HEK293T (cell line): ENCODE measurements at regions not wholly inside any gene's neighbourhood (a gene's known extent, or its start where the extent isn't known, plus 50 kb on each side); places are given as distances from the start of the nearest gene placed in this dataset.

Experiments used
- BHLHE40 ChIP-seq: fragments of 450-650 bp; IDR thresholded peaks from 2 replicates; pipeline ENCODE4 v1.6.1; 2016; ENCODE audit warnings: mild to moderate bottlenecking, moderate library complexity, borderline replicate concordance
- CTBP1 ChIP-seq: fragments of 450-650 bp; IDR thresholded peaks from 2 replicates; pipeline ENCODE4 v1.6.1; 2016; ENCODE audit warnings: borderline replicate concordance
- ELF4 ChIP-seq: fragments of 450-650 bp; IDR thresholded peaks from 2 replicates; pipeline ENCODE4 v1.6.1; 2017; ENCODE audit warnings: antibody characterized with exemption
- FOXA1 ChIP-seq: fragments of 450-650 bp; IDR thresholded peaks from 2 replicates; pipeline ENCODE4 v1.6.1; 2016; ENCODE audit warnings: mild to moderate bottlenecking
- HDGF ChIP-seq: fragments of 450-650 bp; IDR thresholded peaks from 2 replicates; pipeline ENCODE4 v1.6.1; 2017; ENCODE audit warnings: antibody characterized with exemption, borderline replicate concordance
- SUZ12 ChIP-seq: fragments of 450-650 bp; IDR thresholded peaks from 2 replicates; pipeline ENCODE4 v1.6.1; 2016; ENCODE audit warnings: mild to moderate bottlenecking
- TARDBP ChIP-seq: fragments of 450-650 bp; IDR thresholded peaks from 2 replicates; pipeline ENCODE4 v1.6.1; 2016
- ZNF384 ChIP-seq: fragments of 450-650 bp; IDR thresholded peaks from 2 replicates; pipeline ENCODE4 v1.6.1; 2016
- TF ChIP-seq, protein P1 (sequence below): fragments of 450-650 bp; IDR thresholded peaks from 2 replicates; pipeline ENCODE4 v1.6.1; 2016

DNA sequence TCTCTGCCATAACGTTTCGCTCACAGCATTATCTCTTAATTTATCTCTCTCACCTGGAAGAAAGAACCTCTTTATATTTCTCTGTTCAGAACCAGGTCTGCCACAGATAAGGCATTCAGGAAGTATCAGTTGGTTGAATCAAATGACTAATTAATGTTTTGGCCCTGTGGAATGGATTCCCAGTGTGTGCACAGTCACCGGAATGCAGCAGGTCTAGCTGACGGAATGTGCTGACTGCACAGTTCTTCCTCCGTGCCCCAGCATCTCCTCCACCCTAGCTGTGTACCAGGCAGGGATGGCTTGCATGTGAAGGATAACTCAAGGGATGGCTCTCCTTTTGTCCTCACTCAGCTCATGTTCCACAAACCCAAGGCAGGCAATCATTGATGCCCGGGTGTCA is 141.8 kb upstream of the MSX1 start:
- TF ChIP-seq CTBP1 (no peak), HDGF (no peak), SUZ12 (no peak), TARDBP (no peak), ZNF384 (no peak), FOXA1 (no peak), BHLHE40 (no peak), ELF4 (no peak)
- TF ChIP-seq, protein P1, sequence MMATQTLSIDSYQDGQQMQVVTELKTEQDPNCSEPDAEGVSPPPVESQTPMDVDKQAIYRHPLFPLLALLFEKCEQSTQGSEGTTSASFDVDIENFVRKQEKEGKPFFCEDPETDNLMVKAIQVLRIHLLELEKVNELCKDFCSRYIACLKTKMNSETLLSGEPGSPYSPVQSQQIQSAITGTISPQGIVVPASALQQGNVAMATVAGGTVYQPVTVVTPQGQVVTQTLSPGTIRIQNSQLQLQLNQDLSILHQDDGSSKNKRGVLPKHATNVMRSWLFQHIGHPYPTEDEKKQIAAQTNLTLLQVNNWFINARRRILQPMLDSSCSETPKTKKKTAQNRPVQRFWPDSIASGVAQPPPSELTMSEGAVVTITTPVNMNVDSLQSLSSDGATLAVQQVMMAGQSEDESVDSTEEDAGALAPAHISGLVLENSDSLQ = no peak
